Subcutaneous abdominal adipose tissue (tissue), 5 donors: ENCODE measurements at regions not wholly inside any gene's neighbourhood (a gene's known extent, or its start where the extent isn't known, plus 50 kb on each side); places are given as distances from the start of the nearest gene placed in this dataset.

Source experiments
- H3K27ac ChIP-seq: one replicate; pipeline ENCODE4 v1.7.0; 2013; ENCODE audit warnings: low read depth, mild to moderate bottlenecking, inconsistent platforms, low read length, moderate library complexity
- H3K27me3 ChIP-seq, 5 donors: one replicate each; pipeline ENCODE4 v1.7.0; 2013; ENCODE audit warnings: low read length in 5 of 5, inconsistent platforms in 1 of 5; ENCODE audit not compliant: control insufficient read depth in 5 of 5, insufficient read depth in 4 of 5
- H3K36me3 ChIP-seq, 5 donors: one replicate each; pipeline ENCODE4 v1.7.0; 2013; ENCODE audit warnings: low read length in 5 of 5; ENCODE audit not compliant: control insufficient read depth in 5 of 5, insufficient read depth in 5 of 5
- H3K4me1 ChIP-seq, 5 donors: one replicate each; pipeline ENCODE4 v1.7.0; 2013; ENCODE audit warnings: low read length in 5 of 5, mild to moderate bottlenecking in 3 of 5, moderate library complexity in 1 of 5; ENCODE audit not compliant: control insufficient read depth in 5 of 5, insufficient read depth in 5 of 5
- H3K4me3 ChIP-seq, 5 donors: one replicate each; pipeline ENCODE4 v1.7.0; 2013; ENCODE audit warnings: low read length in 5 of 5, low read depth in 1 of 5
- H3K9ac ChIP-seq, 5 donors: one replicate each; pipeline ENCODE4 v1.7.0; 2013; ENCODE audit warnings: low read length in 5 of 5, mild to moderate bottlenecking in 4 of 5, moderate library complexity in 3 of 5
- H3K9me3 ChIP-seq, 5 donors: one replicate each; pipeline ENCODE4 v1.7.0; 2013; ENCODE audit warnings: low read length in 5 of 5; ENCODE audit not compliant: control insufficient read depth in 5 of 5
- donor health status: healthy.
- donor health status: healthy.
- donor health status: healthy.
- donor health status: healthy.
- donor health status: healthy.

GRCh38 chr3:5063724-5064123 is 58.4 kb upstream of the ARL8B start:
- Histone ChIP-seq H3K27ac (no peak overlapping the region), H3K27me3 (no peaks in the 10 kb centered on the region), H3K9ac (no peak overlapping the region), H3K4me1 (peaks cover 0 to 7% (median 2%) of the 10 kb centered on the region in 5 donors), H3K36me3 (no peaks in the 10 kb centered on the region), H3K4me3 (no peak overlapping the region), H3K9me3 (no peaks in the 10 kb centered on the region)

- no peak overlapping the region for H3K4me3 ChIP-seq
These were observed 53.5 kb upstream of the ARL8B start for GRCh38 chr3:5068531-5069050.

GRCh38 chr3:5069627-5070026 is 52.5 kb upstream of the ARL8B start:
- Histone ChIP-seq H3K4me1 (peaks cover 0 to 12% (median 0%) of the 10 kb centered on the region in 5 donors), H3K4me3 (no peak overlapping the region), H3K27ac (no peak overlapping the region), H3K27me3 (no peaks in the 10 kb centered on the region), H3K9me3 (no peaks in the 10 kb centered on the region), H3K9ac (no peak overlapping the region), H3K36me3 (no peaks in the 10 kb centered on the region)

More at GRCh38 chr3:5068531-5069050, 53.5 kb upstream of the ARL8B start:
- Histone ChIP-seq H3K4me1 (peaks cover 0 to 12% (median 0%) of the 10 kb centered on the region in 5 donors), H3K9ac (no peak overlapping the region), H3K9me3 (no peaks in the 10 kb centered on the region), H3K27ac (no peak overlapping the region), H3K36me3 (no peaks in the 10 kb centered on the region), H3K27me3 (no peaks in the 10 kb centered on the region)

GRCh38 chr3:5071061-5071460 is 51.0 kb upstream of the ARL8B start:
- Histone ChIP-seq H3K9me3 (no peaks in the 10 kb centered on the region), H3K9ac (no peak overlapping the region)

GRCh38 chr3:5072100-5072816 is 49.8 kb upstream of the ARL8B start:
- Histone ChIP-seq H3K4me3 (no peak overlapping the region), H3K27ac (no peak overlapping the region), H3K36me3 (no peaks in the 10 kb centered on the region), H3K27me3 (no peaks in the 10 kb centered on the region), H3K9me3 (no peaks in the 10 kb centered on the region), H3K4me1 (peaks cover 0 to 12% (median 0%) of the 10 kb centered on the region in 5 donors), H3K9ac (no peak overlapping the region)

More at GRCh38 chr3:5071061-5071460, 51.0 kb upstream of the ARL8B start:
- H3K4me3 ChIP-seq = no peak overlapping the region
- peaks cover 0 to 12% (median 0%) of the 10 kb centered on the region in 5 donors for H3K4me1 ChIP-seq
- H3K27ac ChIP-seq = no peak overlapping the region
- H3K36me3 ChIP-seq = no peaks in the 10 kb centered on the region
- no peaks in the 10 kb centered on the region for H3K27me3 ChIP-seq
